Subcutaneous abdominal adipose tissue (tissue), 5 donors: ENCODE measurements at regions not wholly inside any gene's neighbourhood (a gene's known extent, or its start where the extent isn't known, plus 50 kb on each side); places are given as distances from the start of the nearest gene placed in this dataset.
"Not testable (repeated sequence)": the region's sequence is repeated elsewhere in the genome, so short reads cannot be mapped to it uniquely, and the experiment has no call there.

Source experiments
- H3K27ac ChIP-seq: one replicate; pipeline ENCODE4 v1.7.0; 2013; ENCODE audit warnings: low read depth, mild to moderate bottlenecking, inconsistent platforms, low read length, moderate library complexity
- H3K27me3 ChIP-seq, 5 donors: one replicate each; pipeline ENCODE4 v1.7.0; 2013; ENCODE audit warnings: low read length in 5 of 5, inconsistent platforms in 1 of 5; ENCODE audit not compliant: control insufficient read depth in 5 of 5, insufficient read depth in 4 of 5
- H3K36me3 ChIP-seq, 5 donors: one replicate each; pipeline ENCODE4 v1.7.0; 2013; ENCODE audit warnings: low read length in 5 of 5; ENCODE audit not compliant: control insufficient read depth in 5 of 5, insufficient read depth in 5 of 5
- H3K4me1 ChIP-seq, 5 donors: one replicate each; pipeline ENCODE4 v1.7.0; 2013; ENCODE audit warnings: low read length in 5 of 5, mild to moderate bottlenecking in 3 of 5, moderate library complexity in 1 of 5; ENCODE audit not compliant: control insufficient read depth in 5 of 5, insufficient read depth in 5 of 5
- H3K4me3 ChIP-seq, 5 donors: one replicate each; pipeline ENCODE4 v1.7.0; 2013; ENCODE audit warnings: low read length in 5 of 5, low read depth in 1 of 5
- H3K9ac ChIP-seq, 5 donors: one replicate each; pipeline ENCODE4 v1.7.0; 2013; ENCODE audit warnings: low read length in 5 of 5, mild to moderate bottlenecking in 4 of 5, moderate library complexity in 3 of 5
- H3K9me3 ChIP-seq, 5 donors: one replicate each; pipeline ENCODE4 v1.7.0; 2013; ENCODE audit warnings: low read length in 5 of 5; ENCODE audit not compliant: control insufficient read depth in 5 of 5
- donor health status: healthy.
- donor health status: healthy.
- donor health status: healthy.
- donor health status: healthy.
- donor health status: healthy.

GRCh38 chr5:119745976-119746375, 116.6 kb downstream of the FAM170A start:
- H3K9ac ChIP-seq = no peak overlapping the region
- no peak overlapping the region for H3K4me3 ChIP-seq
- H3K27ac ChIP-seq = no peak overlapping the region
- H3K36me3 ChIP-seq = no peaks in the 10 kb centered on the region
- no peaks in the 10 kb centered on the region for H3K27me3 ChIP-seq
- no peaks in the 10 kb centered on the region for H3K4me1 ChIP-seq
- no peaks in the 10 kb centered on the region for H3K9me3 ChIP-seq

- Histone ChIP-seq H3K27ac (no peak overlapping the region), H3K4me1 (no peaks in the 10 kb centered on the region), H3K36me3 (no peaks in the 10 kb centered on the region), H3K27me3 (no peaks in the 10 kb centered on the region), H3K9me3 (no peaks in the 10 kb centered on the region), H3K4me3 (no peak overlapping the region), H3K9ac (no peak overlapping the region)
Measured at GRCh38 chr5:119746984-119747383, 117.6 kb downstream of the FAM170A start.

GRCh38 chr5:119750887-119751733, 121.8 kb downstream of the FAM170A start:
- Histone ChIP-seq H3K27ac (no peak overlapping the region), H3K36me3 (no peaks in the 10 kb centered on the region), H3K9me3 (peaks cover 0 to 2% (median 0%) of the 10 kb centered on the region in 5 donors), H3K27me3 (no peaks in the 10 kb centered on the region), H3K4me3 (no peak overlapping the region), H3K4me1 (no peaks in the 10 kb centered on the region), H3K9ac (no peak overlapping the region)

- H3K27me3 ChIP-seq = no peaks in the 10 kb centered on the region
- H3K4me1 ChIP-seq = no peaks in the 10 kb centered on the region
- H3K27ac ChIP-seq = no peak overlapping the region
- H3K9ac ChIP-seq = no peak overlapping the region
- H3K4me3 ChIP-seq = no peak overlapping the region
- H3K36me3 ChIP-seq = no peaks in the 10 kb centered on the region
- H3K9me3 ChIP-seq = peaks cover 0 to 2% (median 0%) of the 10 kb centered on the region in 5 donors
Measured at GRCh38 chr5:119751734-119752094, 122.4 kb downstream of the FAM170A start.

- peaks cover 0 to 2% (median 0%) of the 10 kb centered on the region in 5 donors for H3K9me3 ChIP-seq
- no peaks in the 10 kb centered on the region for H3K36me3 ChIP-seq
- H3K27me3 ChIP-seq = no peaks in the 10 kb centered on the region
- no peak overlapping the region for H3K27ac ChIP-seq
- no peak overlapping the region for H3K9ac ChIP-seq
- no peaks in the 10 kb centered on the region for H3K4me1 ChIP-seq
- H3K4me3 ChIP-seq = no peak overlapping the region
Measured at GRCh38 chr5:119752921-119753886, 123.8 kb downstream of the FAM170A start.

- not testable (repeated sequence) for H3K9me3 ChIP-seq, H3K27ac ChIP-seq, H3K4me1 ChIP-seq, H3K36me3 ChIP-seq, H3K9ac ChIP-seq, H3K4me3 ChIP-seq, H3K27me3 ChIP-seq
Measured at GRCh38 chr5:119754825-119755224, 125.5 kb downstream of the FAM170A start.

- H3K9me3 ChIP-seq = peaks cover 0 to 2% (median 0%) of the 10 kb centered on the region in 5 donors
- H3K27me3 ChIP-seq = no peaks in the 10 kb centered on the region
- no peaks in the 10 kb centered on the region for H3K4me1 ChIP-seq
- H3K4me3 ChIP-seq = no peak overlapping the region
- H3K27ac ChIP-seq = no peak overlapping the region
- no peaks in the 10 kb centered on the region for H3K36me3 ChIP-seq
- H3K9ac ChIP-seq = no peak overlapping the region
Measured at GRCh38 chr5:119757276-119757675, 127.9 kb downstream of the FAM170A start.

GRCh38 chr5:119769695-119770693, 140.6 kb downstream of the FAM170A start:
- H3K27ac ChIP-seq, H3K36me3 ChIP-seq, H3K9ac ChIP-seq, H3K27me3 ChIP-seq, H3K9me3 ChIP-seq, H3K4me1 ChIP-seq, H3K4me3 ChIP-seq: not testable (repeated sequence)

GRCh38 chr5:119780145-119780544, 150.8 kb downstream of the FAM170A start:
- H3K27ac ChIP-seq, H3K27me3 ChIP-seq, H3K9ac ChIP-seq, H3K36me3 ChIP-seq, H3K4me1 ChIP-seq, H3K9me3 ChIP-seq, H3K4me3 ChIP-seq: not testable (repeated sequence)
